HG02798 (cell line): ENCODE measurements at regions not wholly inside any gene's neighbourhood (a gene's known extent, or its start where the extent isn't known, plus 50 kb on each side); places are given as distances from the start of the nearest gene placed in this dataset.
"Not testable (repeated sequence)": the region's sequence is repeated elsewhere in the genome, so short reads cannot be mapped to it uniquely, and the experiment has no call there.

Experiments
- ATAC-seq: cut with Tn5 transposase; IDR thresholded peaks from one replicate; pipeline ENCODE4 v1.9.1; 2021; ENCODE audit warnings: mild to moderate bottlenecking; ENCODE audit not compliant: unreplicated experiment, poor library complexity

DNA sequence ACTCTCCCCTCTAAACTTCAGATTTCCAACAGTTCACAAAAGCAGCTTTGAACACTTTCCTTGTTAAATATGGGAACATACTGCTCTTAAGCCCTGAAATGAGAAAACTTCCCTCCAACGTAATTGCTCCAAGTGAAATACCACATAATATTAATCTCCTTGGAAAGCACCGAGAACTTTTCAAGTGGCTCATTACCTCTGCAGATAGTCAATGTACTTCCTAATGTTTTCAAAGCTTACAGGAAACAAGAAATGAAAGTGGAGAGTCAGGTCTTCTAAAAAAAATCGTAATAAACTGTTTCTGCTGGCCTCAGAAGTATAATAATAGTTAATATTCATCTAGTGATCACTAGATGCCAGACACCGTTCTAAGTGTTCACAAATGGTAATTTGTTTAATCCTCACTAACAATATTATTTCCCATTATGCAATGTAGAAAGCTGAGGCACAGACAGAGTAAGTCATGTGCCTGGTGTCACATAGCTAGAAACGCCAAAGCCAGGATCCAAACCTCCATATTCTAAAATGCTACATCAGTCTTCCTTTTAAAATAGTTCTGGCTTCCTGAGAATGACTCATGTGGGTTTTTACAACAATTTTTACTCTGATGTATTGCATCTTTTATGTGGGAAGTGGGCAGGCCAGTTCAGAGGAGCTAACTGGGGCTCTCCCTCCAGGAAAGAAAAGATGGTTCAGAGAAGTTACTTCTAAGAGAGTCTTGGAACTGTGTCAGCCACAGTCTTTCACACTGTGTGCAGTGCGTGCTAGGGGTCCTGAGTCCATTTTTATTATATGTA, 177.2 kb downstream of the PLPPR4 start:
- peak; percentile 42 for ATAC-seq

DNA sequence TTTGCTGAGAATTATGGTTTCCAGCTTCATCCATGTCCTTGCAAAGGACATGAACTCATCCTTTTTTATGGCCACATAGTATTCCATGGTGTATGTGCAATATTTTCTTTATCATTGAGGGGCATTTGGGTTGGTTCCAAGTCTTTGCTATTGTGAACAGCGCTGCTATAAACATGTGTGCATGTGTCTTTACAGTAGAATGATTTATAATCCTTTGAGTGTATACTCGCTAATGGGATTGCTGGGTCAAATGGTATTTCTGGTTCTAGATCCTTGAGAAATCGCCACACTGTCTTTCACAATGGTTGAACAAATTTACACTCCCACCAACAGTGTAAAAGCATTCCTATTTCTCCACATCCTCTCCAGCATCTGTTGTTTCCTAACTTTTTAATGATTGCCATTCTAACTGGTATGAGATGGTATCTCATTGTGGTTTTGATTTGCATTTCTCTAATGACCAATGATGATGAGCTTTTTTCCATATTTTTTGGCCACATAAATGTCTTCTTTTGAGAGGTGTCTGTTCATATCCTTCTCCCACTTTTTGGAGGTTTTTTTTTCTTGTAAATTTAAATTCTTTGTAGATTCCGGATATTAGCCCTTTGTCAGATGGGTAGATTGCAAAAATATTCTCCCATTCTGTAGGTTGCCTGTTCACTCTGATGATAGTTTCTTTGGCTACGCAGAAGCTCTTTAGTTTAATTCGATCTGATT, 180.1 kb downstream of the PLPPR4 start:
- ATAC-seq: not testable (repeated sequence)

GRCh38 chr1:99445071-99445470, 180.8 kb downstream of the PLPPR4 start:
- ATAC-seq: no peak

DNA sequence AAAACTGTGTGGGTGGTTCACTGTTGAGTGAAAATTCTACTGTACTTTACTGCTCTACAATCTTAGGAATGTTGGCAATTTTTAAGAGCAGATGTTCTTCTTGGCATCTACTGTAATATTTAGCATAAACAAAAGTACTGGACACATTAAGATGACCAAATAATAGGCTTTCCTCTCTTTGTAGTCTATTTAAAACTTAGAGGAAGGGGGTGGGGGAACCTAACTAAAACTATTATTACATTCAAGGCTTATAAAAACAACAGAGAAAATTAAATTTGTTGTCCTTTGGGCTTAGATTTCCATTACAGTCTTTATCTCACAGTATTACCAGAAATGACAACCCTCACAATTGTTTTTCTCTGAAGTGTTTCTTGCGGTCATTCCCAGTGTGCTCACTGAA, 181.2 kb downstream of the PLPPR4 start:
- ATAC-seq: no peak

- ATAC-seq: no peak
These were observed 183.4 kb downstream of the PLPPR4 start for GRCh38 chr1:99447721-99448120.

DNA sequence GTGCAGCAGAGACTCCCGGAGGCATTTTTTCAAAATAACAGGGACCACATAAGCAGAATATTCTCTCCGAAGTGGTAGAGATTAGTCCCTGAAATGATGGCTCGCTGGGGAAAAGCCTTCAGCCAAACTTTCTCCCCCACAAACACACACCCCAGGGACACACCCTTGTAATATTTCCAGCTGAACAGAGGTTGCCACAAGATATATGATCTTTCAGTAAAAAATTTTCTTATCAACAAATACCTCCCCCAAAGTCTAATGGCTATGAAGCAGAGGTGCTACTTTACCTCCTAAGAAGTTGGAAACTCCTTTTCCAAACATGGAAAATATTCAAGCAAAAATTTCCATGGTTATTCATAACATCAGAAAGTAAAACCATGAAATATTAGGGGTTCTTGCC, 190.2 kb upstream of the PALMD start:
- no peak for ATAC-seq

DNA sequence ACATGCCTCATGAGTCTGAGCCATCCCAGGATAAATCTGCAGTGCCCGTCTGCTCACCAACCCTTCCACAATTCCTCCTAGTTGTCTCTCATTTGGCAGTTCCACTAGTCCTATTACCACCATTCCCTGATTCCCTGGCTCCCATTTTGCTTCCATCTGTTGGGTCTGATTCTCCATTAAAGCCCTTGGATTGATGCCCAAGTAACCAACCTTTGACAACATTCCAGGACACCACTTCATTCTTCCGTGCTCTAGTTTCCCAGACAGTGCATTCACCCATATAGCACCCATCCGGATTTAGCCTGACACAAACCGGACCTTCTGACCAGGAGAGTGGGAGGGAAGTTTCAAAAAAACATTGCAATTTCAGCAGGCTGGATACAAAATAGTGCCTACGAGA, 189.4 kb upstream of the PALMD start:
- ATAC-seq: no peak

DNA sequence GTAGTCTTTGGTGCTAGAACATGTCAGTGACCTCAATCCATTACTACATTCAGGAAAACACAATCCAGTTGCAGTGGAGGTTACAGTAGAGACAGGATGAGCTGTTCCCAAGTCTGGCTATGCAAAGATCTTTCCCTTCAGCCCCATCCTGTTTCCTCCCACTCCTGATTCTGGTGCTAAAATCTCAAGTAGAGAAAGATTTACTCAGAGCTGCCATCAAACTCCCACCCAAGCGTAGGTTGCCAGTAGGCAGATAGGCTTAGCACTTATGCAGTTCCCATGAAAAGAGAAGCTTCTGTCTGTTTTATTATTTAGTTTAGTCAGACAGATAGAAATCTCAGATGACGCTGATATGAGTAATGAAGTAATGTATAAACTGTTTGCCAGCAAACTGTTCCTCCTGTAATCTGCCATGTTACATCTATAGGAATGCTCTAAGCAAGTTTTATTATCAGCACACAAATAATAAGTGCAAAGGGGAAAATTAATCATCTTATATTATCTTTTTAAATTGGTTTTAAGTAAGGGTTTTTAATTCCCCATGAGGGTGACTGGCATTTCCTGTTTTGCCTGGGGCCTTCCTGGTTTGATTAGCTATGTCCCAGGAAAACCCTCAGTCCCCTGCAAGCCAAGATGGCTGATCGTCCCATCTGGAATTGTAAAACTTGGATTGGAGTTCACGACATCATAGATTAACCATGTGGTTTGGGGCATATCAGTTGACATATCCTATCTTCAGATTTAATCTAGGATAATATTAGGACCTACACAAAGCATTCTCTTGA, 188.3 kb upstream of the PALMD start:
- no peak for ATAC-seq

DNA sequence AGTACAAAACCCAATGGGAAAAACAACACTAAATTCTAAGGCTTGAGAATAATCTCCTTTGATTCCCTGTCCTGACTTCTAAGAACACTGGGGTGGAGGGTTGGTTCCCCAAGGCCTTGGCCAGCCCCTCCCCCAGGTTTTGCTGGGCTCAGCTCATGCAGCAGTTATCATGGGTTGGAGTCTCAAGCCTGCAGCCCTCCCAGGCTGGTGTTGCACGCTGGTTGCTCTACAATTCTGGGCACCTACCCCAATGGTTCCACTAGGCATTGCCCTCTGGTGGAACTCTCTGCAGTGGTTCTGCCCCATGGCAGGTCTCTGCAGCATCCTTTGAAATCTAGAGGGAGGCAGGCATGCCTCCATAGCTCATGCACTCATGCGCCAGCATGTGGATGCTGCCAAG, 184.4 kb upstream of the PALMD start:
- no peak for ATAC-seq

DNA sequence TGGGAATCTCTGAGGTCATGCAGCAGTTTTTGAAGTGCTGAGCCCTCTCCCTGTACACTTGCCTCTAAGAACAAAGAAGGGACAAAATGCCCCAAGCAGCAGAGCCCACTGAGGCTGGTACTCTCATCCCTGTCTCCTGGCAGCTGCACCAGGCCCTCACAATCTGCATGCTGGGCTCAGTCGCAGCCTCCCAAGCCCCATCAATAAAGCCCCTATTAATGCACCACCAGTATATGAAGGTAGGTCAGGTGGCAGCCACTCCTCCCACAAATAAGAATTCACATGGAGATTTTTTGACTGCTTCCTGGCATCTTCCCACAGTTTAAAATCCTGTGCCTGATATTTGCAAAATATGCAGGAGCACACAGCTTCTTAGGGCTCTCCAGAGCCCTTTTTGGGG, 181.2 kb upstream of the PALMD start:
- no peak for ATAC-seq

- no peak for ATAC-seq
These were observed 180.6 kb upstream of the PALMD start for GRCh38 chr1:99465176-99465900.

DNA sequence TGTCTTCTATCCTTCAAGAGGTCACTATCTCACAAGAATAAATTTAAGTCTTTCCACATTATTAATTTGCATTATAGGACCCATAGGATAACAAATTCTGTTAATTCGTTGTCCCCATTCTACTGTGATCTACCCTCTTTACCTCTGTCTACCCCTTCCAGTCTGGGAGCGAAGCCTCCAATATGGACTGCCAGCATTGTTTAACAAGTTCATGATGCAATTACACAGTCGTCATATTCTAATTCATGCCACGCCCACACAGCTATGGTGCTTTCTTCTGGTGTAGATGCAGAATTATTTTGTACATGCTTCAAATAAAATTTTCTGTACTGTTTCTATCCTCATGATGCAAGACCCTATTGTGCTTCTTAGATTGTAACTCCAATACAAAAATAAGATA, 178.3 kb upstream of the PALMD start:
- no peak for ATAC-seq

DNA sequence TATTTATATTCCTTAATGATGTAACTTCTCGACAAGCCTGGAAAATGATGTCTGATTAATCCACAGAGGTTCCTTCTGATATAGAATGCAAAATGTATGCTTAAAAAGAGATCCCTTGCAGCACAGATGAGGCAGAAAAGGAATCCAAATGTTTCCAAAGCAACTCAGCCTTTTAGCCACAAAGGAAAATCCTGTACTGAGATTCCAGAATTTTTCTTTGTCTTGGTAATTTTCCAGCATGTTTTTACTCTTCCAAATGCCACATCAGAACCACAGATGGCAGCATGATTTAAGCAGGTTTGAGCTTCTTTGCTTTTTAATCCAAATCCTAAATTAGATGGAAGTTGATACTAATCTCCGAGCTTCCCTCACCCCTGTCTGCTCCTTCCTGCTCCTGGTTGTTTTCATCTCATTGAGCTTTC, 176.4 kb upstream of the PALMD start:
- ATAC-seq: no peak

- ATAC-seq: no peak
These were observed 173.0 kb upstream of the PALMD start for GRCh38 chr1:99472893-99473292.

DNA sequence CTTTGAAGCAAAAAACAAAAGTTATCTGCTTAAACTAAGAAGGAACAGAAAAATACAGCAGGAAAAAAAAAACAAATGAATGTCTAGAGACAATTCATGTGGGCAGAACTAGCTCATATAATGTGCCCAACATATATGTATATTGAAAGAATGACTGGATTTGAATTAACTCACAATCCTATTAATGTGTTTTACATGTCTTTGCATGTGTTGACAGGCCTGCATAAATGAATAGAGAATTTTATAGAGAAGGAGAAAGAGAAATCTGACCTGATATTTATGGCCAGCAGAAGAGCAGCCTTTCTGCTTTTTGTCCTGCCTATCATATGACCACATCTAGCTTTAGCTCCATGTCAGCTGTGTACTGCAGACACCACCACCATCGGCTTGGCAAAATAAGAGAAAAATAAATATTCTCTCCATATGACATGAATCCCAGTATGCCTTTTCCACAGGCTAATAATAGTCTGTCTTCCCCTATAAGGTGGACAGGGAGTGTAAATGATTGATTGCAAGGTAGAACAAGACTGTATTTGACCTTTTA, 171.5 kb upstream of the PALMD start:
- no peak for ATAC-seq

DNA sequence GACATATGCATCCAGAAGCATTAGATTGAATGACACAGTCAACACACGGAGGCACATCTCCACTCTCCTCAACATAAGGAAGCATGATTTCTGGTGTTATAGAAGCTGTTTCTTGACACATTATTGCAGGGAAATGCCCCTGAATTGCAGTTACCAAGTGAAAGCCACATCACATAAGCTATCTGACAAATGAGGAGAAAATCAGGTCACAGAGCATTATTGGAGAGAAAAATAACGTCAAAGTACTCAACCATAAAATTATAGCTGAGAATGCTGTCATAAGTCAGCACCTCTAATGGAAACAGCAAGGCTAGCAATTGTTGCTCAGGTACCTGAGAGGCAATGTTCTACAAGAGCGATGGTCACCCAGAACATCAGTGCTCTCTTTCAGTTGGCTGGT, 169.9 kb upstream of the PALMD start:
- no peak for ATAC-seq

GRCh38 chr1:99481391-99481996, 164.4 kb upstream of the PALMD start:
- no peak for ATAC-seq

GRCh38 chr1:99482286-99482685, 163.6 kb upstream of the PALMD start:
- no peak for ATAC-seq

DNA sequence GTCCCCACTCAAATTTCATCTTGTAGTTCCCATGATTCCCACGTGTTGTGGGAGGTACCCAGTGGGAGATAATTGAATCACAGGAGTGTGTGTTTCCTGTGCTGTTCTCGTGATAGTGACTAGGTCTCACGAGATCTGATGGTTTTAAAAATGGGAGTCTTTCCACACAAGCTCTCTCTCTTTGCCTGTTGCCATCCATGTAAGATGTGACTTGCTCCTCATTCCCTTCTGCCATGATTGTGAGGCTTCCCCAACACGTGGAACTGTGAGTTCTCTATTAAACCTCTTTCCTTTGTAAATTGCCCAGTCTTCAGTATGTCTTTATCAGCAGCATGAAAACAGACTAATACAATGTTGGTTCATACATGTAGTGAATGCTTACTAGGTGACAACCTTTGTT, 163.2 kb upstream of the PALMD start:
- ATAC-seq: no peak

GRCh38 chr1:99490031-99490430, 155.9 kb upstream of the PALMD start:
- no peak for ATAC-seq
